NCI-H128 (cell line): ENCODE measurements at regions not wholly inside any gene's neighbourhood (a gene's known extent, or its start where the extent isn't known, plus 50 kb on each side); places are given as distances from the start of the nearest gene placed in this dataset.
"Not testable (repeated sequence)": the region's sequence is repeated elsewhere in the genome, so short reads cannot be mapped to it uniquely, and the experiment has no call there.

ENCODE experiments used
- DNase-seq: peaks from one replicate; lab custom pipeline; 2025; ENCODE audit not compliant: unreplicated experiment; lab: John Stamatoyannopoulos, UW

GRCh38 chr5:125229556-125229955, 483.1 kb upstream of the ZNF608 start:
- DNase-seq = no peak

GRCh38 chr5:125232779-125233230, 486.4 kb upstream of the ZNF608 start:
- DNase-seq = no peak

- DNase-seq = no peak
Observed at GRCh38 chr5:125233944-125234343, 487.5 kb upstream of the ZNF608 start.

GRCh38 chr5:125236007-125236406, 489.6 kb upstream of the ZNF608 start:
- DNase-seq = no peak

- no peak for DNase-seq
Observed at GRCh38 chr5:125236981-125237380, 490.5 kb upstream of the ZNF608 start.

- DNase-seq = no peak
Observed at GRCh38 chr5:125244531-125244930, 498.1 kb upstream of the ZNF608 start.

GRCh38 chr5:125245216-125245615, 498.8 kb upstream of the ZNF608 start:
- no peak for DNase-seq

- no peak for DNase-seq
Observed at GRCh38 chr5:125249400-125249799, 503.0 kb upstream of the ZNF608 start.

GRCh38 chr5:125251703-125252102, 505.3 kb upstream of the ZNF608 start:
- DNase-seq = no peak

GRCh38 chr5:125253634-125254033, 507.2 kb upstream of the ZNF608 start:
- not testable (repeated sequence) for DNase-seq

GRCh38 chr5:125254267-125254666, 507.8 kb upstream of the ZNF608 start:
- no peak for DNase-seq

GRCh38 chr5:125256296-125256695, 509.9 kb upstream of the ZNF608 start:
- DNase-seq = no peak

GRCh38 chr5:125257057-125257972, 510.9 kb upstream of the ZNF608 start:
- no peak for DNase-seq

- DNase-seq = no peak
Observed at GRCh38 chr5:125257997-125258396, 511.6 kb upstream of the ZNF608 start.

GRCh38 chr5:125258615-125259014, 512.2 kb upstream of the ZNF608 start:
- no peak for DNase-seq

GRCh38 chr5:125261505-125262250, 515.2 kb upstream of the ZNF608 start:
- no peak for DNase-seq

GRCh38 chr5:125262782-125263181, 516.3 kb upstream of the ZNF608 start:
- no peak for DNase-seq

GRCh38 chr5:125263356-125263755, 516.9 kb upstream of the ZNF608 start:
- DNase-seq = no peak

GRCh38 chr5:125266106-125266505, 519.7 kb upstream of the ZNF608 start:
- DNase-seq = no peak

- no peak for DNase-seq
Observed at GRCh38 chr5:125267636-125268248, 521.3 kb upstream of the ZNF608 start.

- DNase-seq = no peak
Observed at GRCh38 chr5:125269926-125270325, 523.5 kb upstream of the ZNF608 start.

GRCh38 chr5:125272357-125272756, 525.9 kb upstream of the ZNF608 start:
- no peak for DNase-seq
